Astrocyte (in vitro differentiated cells and primary cell): ENCODE measurements at regions not wholly inside any gene's neighbourhood (a gene's known extent, or its start where the extent isn't known, plus 50 kb on each side); places are given as distances from the start of the nearest gene placed in this dataset.

Source experiments
- DNase-seq: peaks from one replicate; pipeline ENCODE4 v3.0.0-alpha.2; 2010; ENCODE audit warnings: low read depth
- FAIRE-seq: peaks from 2 replicates; lab custom pipeline; 2011; peaks lifted over from hg19 to GRCh38; lab: Jason Lieb, UNC
- H2AFZ ChIP-seq: 2 replicates; pipeline ENCODE4 v1.6.0; 2012; ENCODE audit warnings: low read depth, low read length, inconsistent platforms
- H3K27ac ChIP-seq: 2 replicates; pipeline ENCODE4 v1.5.1; 2011; ENCODE audit warnings: low read depth, low read length, inconsistent platforms
- H3K27me3 ChIP-seq: 2 replicates; pipeline ENCODE4 v1.6.0; 2011; ENCODE audit warnings: low read length, inconsistent platforms; ENCODE audit not compliant: insufficient read depth
- H3K36me3 ChIP-seq: 2 replicates; pipeline ENCODE4 v1.5.1; 2011; ENCODE audit warnings: low read length, inconsistent platforms; ENCODE audit not compliant: insufficient read depth
- H3K4me1 ChIP-seq: 2 replicates; pipeline ENCODE4 v1.5.1; 2011; ENCODE audit warnings: low read length, inconsistent platforms; ENCODE audit not compliant: insufficient read depth
- H3K4me2 ChIP-seq: 2 replicates; pipeline ENCODE4 v1.6.0; 2012; ENCODE audit warnings: low read length, inconsistent platforms
- H3K4me3 ChIP-seq: 2 replicates; pipeline ENCODE4 v1.5.1; 2011; ENCODE audit warnings: low read depth, mild to moderate bottlenecking, low read length, inconsistent platforms; ENCODE audit not compliant: insufficient read depth
- H3K79me2 ChIP-seq: 2 replicates; pipeline ENCODE4 v1.6.0; 2012; ENCODE audit warnings: mild to moderate bottlenecking, low read length, inconsistent platforms; ENCODE audit not compliant: insufficient read depth
- H3K9ac ChIP-seq: 2 replicates; pipeline ENCODE4 v1.6.0; 2012; ENCODE audit warnings: mild to moderate bottlenecking, low read length, inconsistent platforms
- H3K9me3 ChIP-seq: 2 replicates; pipeline ENCODE4 v1.5.1; 2012; ENCODE audit warnings: low read depth, mild to moderate bottlenecking, low read length, inconsistent platforms; ENCODE audit not compliant: insufficient read depth
- H4K20me1 ChIP-seq: 2 replicates; pipeline ENCODE4 v1.6.0; 2012; ENCODE audit warnings: low read length, inconsistent platforms; ENCODE audit not compliant: insufficient read depth
- H3K27ac Mint-ChIP-seq: one replicate; pipeline ENCODE4 v1.8.0; 2021; ENCODE audit warnings: mild to moderate bottlenecking, mixed read lengths; ENCODE audit not compliant: unreplicated experiment
- H3K27me3 Mint-ChIP-seq: one replicate; pipeline ENCODE4 v1.8.0; 2021; ENCODE audit warnings: low read depth, mixed read lengths; ENCODE audit not compliant: unreplicated experiment
- H3K36me3 Mint-ChIP-seq: one replicate; pipeline ENCODE4 v1.8.0; 2021; ENCODE audit warnings: low read depth, mixed read lengths; ENCODE audit not compliant: unreplicated experiment
- H3K4me1 Mint-ChIP-seq: one replicate; pipeline ENCODE4 v1.8.0; 2021; ENCODE audit warnings: low read depth, mixed read lengths; ENCODE audit not compliant: unreplicated experiment
- H3K4me3 Mint-ChIP-seq: one replicate; pipeline ENCODE4 v1.8.0; 2021; ENCODE audit warnings: mild to moderate bottlenecking, moderate library complexity, mixed read lengths; ENCODE audit not compliant: unreplicated experiment
- H3K9me3 Mint-ChIP-seq: one replicate; pipeline ENCODE4 v1.8.0; 2021; ENCODE audit warnings: mild to moderate bottlenecking, mixed read lengths; ENCODE audit not compliant: unreplicated experiment
- EZH2 ChIP-seq: IDR thresholded peaks from 2 replicates; pipeline ENCODE4 v1.6.1; 2012; ENCODE audit warnings: mild to moderate bottlenecking, low read length, inconsistent platforms; ENCODE audit not compliant: insufficient read depth
- TF ChIP-seq, protein P1 (sequence below): IDR thresholded peaks from 2 replicates; pipeline ENCODE4 v1.5.1; 2011; ENCODE audit warnings: low read depth, mild to moderate bottlenecking, inconsistent platforms, low read length, moderate library complexity; ENCODE audit not compliant: insufficient read depth

DNA sequence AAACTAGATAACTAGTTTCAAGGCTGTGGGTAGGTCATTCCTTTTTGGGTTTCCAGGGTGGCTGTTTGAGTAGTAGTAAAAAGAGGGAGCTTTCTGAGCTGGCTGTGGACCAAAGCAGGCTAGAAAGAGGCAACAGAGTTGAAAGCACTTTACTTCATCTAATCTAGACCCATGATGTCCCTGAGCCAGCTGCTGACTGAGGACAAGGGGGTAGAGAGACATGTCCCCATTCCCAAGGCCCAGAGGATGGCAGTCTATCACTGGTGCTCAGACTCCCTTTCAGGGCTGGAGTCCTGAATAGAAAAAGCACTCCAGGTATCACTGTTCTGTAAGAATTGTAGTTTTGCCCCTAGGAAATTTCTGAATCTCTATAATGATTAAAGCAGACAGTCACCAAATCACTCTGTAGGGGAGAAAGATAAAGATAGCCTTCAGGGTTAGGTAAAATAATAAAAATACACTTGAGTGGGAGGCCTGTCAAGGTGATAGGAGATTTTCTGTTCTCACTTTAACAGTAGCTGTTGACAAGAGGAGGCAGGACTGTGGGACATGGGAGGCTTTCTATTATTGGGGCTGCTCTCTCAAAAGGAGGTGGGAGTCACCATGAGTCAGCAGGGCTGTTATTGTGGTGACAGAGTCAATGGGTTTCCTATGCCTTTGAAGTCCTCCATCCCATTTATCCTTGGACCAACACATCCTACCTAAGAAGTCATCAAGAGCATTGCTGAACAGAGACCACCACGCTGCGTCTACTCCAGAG, 190.2 kb upstream of the MPHOSPH6 start:
- Histone ChIP-seq H3K27ac (no peak overlapping the region), H3K36me3 (no peaks in the 10 kb centered on the region), H3K9me3 (no peaks in the 10 kb centered on the region), H2AFZ (no peak overlapping the region), H3K4me3 (no peak overlapping the region), H3K9ac (no peak overlapping the region), H3K4me2 (no peak overlapping the region), H4K20me1 (no peaks in the 10 kb centered on the region), H3K27me3 (peaks cover 3% of the 10 kb centered on the region), H3K4me1 (no peaks in the 10 kb centered on the region), H3K79me2 (no peaks in the 10 kb centered on the region)
- DNase-seq (no peak), FAIRE-seq (no peak)
- Mint-ChIP-seq H3K9me3 (peaks cover 2% of the 10 kb centered on the region), H3K36me3 (no peaks in the 10 kb centered on the region), H3K27ac (no peak overlapping the region), H3K4me3 (no peak overlapping the region), H3K4me1 (no peaks in the 10 kb centered on the region), H3K27me3 (peaks cover 20% of the 10 kb centered on the region)
- no peak for TF ChIP-seq EZH2
- TF ChIP-seq, protein P1, sequence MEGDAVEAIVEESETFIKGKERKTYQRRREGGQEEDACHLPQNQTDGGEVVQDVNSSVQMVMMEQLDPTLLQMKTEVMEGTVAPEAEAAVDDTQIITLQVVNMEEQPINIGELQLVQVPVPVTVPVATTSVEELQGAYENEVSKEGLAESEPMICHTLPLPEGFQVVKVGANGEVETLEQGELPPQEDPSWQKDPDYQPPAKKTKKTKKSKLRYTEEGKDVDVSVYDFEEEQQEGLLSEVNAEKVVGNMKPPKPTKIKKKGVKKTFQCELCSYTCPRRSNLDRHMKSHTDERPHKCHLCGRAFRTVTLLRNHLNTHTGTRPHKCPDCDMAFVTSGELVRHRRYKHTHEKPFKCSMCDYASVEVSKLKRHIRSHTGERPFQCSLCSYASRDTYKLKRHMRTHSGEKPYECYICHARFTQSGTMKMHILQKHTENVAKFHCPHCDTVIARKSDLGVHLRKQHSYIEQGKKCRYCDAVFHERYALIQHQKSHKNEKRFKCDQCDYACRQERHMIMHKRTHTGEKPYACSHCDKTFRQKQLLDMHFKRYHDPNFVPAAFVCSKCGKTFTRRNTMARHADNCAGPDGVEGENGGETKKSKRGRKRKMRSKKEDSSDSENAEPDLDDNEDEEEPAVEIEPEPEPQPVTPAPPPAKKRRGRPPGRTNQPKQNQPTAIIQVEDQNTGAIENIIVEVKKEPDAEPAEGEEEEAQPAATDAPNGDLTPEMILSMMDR, result no peak

DNA sequence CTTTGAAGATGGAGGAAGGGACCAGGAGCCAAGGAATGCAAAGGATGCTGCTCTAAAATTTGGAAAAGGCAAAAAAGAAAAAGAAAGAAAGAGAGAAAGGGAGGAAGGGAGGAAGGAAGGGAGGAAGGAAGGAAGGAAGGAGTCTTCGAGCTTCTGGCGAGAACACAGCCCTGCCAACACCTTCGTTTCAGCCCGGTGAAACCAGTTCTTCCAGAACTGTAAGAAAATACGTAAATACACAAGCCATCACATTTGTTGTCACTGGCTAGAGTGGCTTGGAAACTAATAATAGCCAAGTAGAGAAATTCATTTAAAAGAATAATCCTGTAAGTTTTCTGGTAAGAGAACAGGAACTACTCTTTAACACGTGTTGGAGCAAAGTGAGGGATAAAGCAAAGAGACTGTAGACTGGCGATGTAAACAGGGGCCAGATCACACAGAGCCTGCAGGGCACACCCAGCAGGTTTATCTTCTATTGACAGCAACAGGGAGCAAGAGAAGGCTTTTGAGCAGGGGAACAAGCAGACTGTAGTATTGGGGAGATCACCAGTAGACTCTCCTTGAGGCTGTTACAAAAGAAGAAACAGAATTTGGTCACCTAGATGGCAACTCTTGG, 188.7 kb upstream of the MPHOSPH6 start:
- Mint-ChIP-seq H3K27ac (no peak overlapping the region), H3K4me3 (no peak overlapping the region), H3K9me3 (peaks cover 2% of the 10 kb centered on the region), H3K4me1 (no peaks in the 10 kb centered on the region), H3K27me3 (peaks cover 20% of the 10 kb centered on the region), H3K36me3 (no peaks in the 10 kb centered on the region)
- Histone ChIP-seq H3K4me2 (no peak overlapping the region), H3K4me1 (no peaks in the 10 kb centered on the region), H3K9ac (no peak overlapping the region), H3K79me2 (no peaks in the 10 kb centered on the region), H3K27ac (no peak overlapping the region), H3K4me3 (no peak overlapping the region), H3K27me3 (peaks cover 3% of the 10 kb centered on the region), H2AFZ (no peak overlapping the region), H4K20me1 (no peaks in the 10 kb centered on the region), H3K36me3 (no peaks in the 10 kb centered on the region), H3K9me3 (no peaks in the 10 kb centered on the region)
- no peak for FAIRE-seq
- TF ChIP-seq EZH2, result no peak
- TF ChIP-seq, protein P1, result no peak
- no peak for DNase-seq

DNA sequence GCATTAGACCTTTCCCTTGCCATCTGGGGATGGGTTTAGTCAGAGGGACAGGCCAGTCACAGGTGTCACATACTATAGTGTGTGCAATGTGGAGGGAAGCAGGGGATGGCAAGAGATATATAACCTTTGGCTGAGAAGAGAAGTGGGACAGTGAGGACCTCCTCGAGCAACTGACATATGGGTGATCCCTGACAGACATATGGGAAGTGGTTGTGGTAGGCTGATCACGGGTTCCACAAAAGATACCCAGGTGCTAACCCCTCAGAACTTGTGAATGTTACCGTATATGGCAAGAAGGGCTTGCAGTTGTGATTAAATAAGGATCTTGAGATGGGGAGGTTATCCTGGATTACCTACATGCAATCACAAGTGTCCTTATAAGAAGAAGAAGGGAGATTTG, 188.1 kb upstream of the MPHOSPH6 start:
- Histone ChIP-seq H3K4me1 (no peaks in the 10 kb centered on the region), H3K79me2 (no peaks in the 10 kb centered on the region), H3K36me3 (no peaks in the 10 kb centered on the region), H3K9me3 (no peaks in the 10 kb centered on the region), H3K9ac (no peak overlapping the region), H3K4me2 (no peak overlapping the region), H4K20me1 (no peaks in the 10 kb centered on the region), H3K27ac (no peak overlapping the region), H2AFZ (no peak overlapping the region), H3K27me3 (peaks cover 5% of the 10 kb centered on the region), H3K4me3 (no peak overlapping the region)
- Mint-ChIP-seq H3K27me3 (peaks cover 18% of the 10 kb centered on the region), H3K4me1 (no peaks in the 10 kb centered on the region), H3K27ac (no peak overlapping the region), H3K9me3 (peaks cover 2% of the 10 kb centered on the region), H3K36me3 (no peaks in the 10 kb centered on the region), H3K4me3 (no peak overlapping the region)
- FAIRE-seq (no peak), DNase-seq (no peak)
- no peak for TF ChIP-seq EZH2
- TF ChIP-seq, protein P1, result no peak
